ENCODE measurements at regions not wholly inside any gene's neighbourhood (a gene's known extent, or its start where the extent isn't known, plus 50 kb on each side); places are given as distances from the start of the nearest gene placed in this dataset.
A peak's percentile ranks its signal among the peaks of the same experiment; 100 is the strongest.
"Not testable (repeated sequence)": the region's sequence is repeated elsewhere in the genome, so short reads cannot be mapped to it uniquely, and the experiment has no call there.

DNA sequence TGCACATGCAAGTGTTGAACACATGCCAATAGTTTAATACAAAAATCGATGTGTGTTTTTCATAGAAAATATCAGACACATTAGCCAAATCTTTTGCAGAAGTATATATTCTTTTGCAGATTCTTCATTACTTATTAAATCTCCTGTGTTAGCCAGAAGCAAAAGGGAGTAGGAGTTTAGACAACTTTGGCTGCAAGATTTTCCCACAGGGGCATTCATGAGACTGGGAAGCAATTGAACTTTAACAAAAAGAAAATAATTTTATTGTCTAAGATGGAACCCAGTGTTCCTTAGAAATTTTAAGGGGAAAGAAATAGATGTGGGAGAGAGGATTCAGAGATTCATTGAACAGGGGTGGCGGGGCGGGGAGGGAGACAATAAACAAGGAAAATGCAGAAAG is 1336.0 kb downstream of the GATA3 start:
- Mint-ChIP-seq H3K4me1 (no peaks in the 10 kb centered on the region), H3K4me3 (no peak overlapping the region), H3K27me3 (peaks cover 22% of the 10 kb centered on the region), H3K9me3 (no peaks in the 10 kb centered on the region), H3K27ac (no peak overlapping the region)
- DNase-seq (no peak), ATAC-seq (no peak)

DNA sequence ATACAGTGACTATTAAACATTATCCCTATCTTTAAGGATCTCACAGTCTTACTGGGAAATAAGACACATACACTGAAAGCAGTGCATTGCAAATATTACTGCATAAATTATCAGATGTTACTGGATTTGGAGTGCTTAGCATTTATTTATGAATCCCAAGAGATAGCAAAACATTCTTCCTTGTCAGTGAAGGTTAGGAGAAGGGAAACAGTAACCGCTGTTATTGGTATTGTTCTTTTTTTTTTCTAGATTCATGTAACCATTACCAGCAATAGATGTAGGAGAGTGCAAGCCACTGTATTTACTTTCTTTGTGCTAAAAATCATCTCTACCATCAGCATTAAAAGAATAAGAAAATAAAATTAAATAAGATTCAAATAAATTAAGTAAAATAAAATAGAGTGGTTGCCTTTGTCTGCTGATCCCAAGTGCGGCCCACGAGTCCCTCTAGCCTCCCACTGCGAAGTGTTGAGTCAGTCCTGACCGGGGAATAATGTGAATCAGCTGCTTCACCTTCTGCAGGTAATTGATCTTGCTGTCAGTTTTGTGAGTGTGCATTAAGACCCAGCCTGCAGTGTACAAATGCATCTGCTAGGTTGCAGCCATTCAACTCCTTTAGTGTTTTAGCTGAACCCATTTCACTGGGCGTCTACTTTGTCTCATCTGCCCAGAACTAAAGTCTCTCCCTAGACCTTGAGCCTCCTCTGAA is 1344.9 kb downstream of the GATA3 start:
- no peaks in the 10 kb centered on the region for H3K4me1 Mint-ChIP-seq
- no peak for ATAC-seq

DNA sequence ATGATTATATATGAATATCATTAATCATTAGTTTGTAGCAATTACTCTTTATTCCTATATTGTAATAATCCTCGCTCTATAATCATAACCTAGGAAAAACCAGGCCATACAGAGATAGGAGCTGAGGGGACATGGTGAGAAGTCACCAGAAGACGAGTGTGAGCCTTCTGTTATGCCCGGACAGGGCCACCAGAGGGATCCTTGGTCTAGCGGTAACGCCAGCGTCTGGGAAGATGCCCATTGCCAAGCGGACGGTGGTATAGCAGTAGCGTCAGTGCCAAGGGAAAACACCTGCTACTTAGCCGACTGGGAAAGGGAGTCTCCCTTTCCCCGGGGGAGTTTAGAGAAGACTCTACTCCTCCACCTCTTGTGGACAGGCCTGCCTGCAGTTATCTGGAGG is 1347.6 kb downstream of the GATA3 start:
- not testable (repeated sequence) for H3K27ac Mint-ChIP-seq, H3K4me3 Mint-ChIP-seq, DNase-seq, H3K4me1 Mint-ChIP-seq, H3K27me3 Mint-ChIP-seq, ATAC-seq
- peaks cover 7 to 12% of the 10 kb centered on the region in 2 donors for H3K9me3 Mint-ChIP-seq

More for the DNA sequence above, 1344.9 kb downstream of the GATA3 start:
- DNase-seq: no peak
- no peak overlapping the region for H3K4me3 Mint-ChIP-seq
- H3K27me3 Mint-ChIP-seq: peaks cover 27% of the 10 kb centered on the region
- H3K9me3 Mint-ChIP-seq: no peaks in the 10 kb centered on the region
- H3K27ac Mint-ChIP-seq: no peak overlapping the region

DNA sequence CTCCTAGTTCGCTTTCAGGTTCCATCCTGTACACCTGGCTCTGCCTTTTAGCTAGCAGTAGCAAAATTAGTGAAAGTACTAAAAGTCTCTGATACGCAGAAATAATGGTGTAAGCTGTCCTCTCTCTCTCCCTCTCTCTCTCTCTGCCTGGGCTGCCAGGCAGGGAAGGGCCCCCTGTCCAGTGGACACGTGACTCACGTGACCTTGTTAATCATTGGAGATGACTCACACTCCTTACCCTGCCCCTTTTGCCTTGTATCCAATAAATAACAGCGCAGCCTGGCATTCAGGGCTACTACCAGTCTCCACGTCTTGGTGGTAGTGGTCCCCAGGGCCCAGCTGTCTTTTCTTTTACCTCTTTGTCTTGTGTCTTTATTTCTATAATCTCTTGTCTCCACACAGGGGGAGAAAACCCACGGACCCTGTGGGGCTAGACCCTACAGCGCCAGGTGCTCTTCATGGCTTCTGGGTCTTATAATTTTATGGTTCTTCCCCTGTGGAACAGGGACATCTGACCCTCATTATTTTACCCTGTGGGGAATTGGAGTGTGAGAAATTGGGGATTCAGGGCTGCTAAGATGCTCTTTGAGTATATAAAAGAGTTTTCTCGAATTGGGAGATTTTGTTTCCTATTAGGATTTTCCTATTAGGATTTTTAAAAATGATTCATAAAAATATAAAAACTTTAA is 1348.2 kb downstream of the GATA3 start:
- peaks cover 7 to 14% of the 10 kb centered on the region in 2 donors for H3K9me3 Mint-ChIP-seq
- not testable (repeated sequence) for H3K27me3 Mint-ChIP-seq, H3K27ac Mint-ChIP-seq, DNase-seq, H3K4me3 Mint-ChIP-seq, ATAC-seq, H3K4me1 Mint-ChIP-seq

DNA sequence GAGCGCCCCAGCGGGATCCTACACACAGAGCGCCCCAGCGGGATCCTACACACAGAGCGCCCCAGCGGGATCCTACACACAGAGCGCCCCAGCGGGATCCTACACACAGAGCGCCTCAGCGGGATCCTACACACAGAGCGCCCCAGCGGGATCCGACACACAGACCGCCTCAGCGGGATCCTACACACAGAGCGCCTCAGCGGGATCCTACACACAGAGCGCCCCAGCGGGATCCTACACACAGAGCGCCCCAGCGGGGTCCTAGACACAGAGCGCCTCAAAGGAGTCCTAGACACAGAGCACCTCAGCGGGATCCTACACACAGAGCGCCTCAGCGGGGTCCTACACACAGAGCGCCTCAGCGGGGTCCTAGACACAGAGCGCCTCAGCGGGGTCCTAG is 1352.7 kb downstream of the GATA3 start:
- peaks cover 7 to 24% of the 10 kb centered on the region in 2 donors for H3K9me3 Mint-ChIP-seq
- H3K27me3 Mint-ChIP-seq: not testable (repeated sequence)

DNA sequence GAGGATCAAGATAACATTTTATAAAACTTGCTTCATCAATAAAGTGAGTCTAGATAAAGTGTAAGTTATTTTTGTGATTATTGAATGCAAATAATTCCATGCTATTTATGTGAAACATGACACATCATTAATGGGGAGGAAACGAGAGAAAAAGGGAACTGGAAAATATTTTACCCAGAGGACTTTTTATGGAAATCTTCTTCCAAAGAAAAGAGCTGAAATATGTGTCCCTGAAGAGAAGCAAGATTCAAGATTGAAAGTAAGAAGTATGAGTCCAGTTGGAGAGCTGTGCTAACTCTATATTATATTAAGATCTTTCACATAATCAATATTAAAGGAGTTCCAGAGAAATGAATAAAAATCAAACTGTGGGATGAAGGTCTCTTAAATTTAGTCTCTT is 1361.8 kb downstream of the GATA3 start:
- DNase-seq: no peak
- Mint-ChIP-seq H3K27me3 (peaks cover 12% of the 10 kb centered on the region), H3K4me3 (no peak overlapping the region), H3K27ac (no peak overlapping the region), H3K4me1 (no peaks in the 10 kb centered on the region), H3K9me3 (peaks cover 0 to 5% of the 10 kb centered on the region in 2 donors)
- ATAC-seq: no peak

More for the DNA sequence above, 1352.7 kb downstream of the GATA3 start:
- H3K4me1 Mint-ChIP-seq, H3K27ac Mint-ChIP-seq, DNase-seq, H3K4me3 Mint-ChIP-seq, ATAC-seq: not testable (repeated sequence)

DNA sequence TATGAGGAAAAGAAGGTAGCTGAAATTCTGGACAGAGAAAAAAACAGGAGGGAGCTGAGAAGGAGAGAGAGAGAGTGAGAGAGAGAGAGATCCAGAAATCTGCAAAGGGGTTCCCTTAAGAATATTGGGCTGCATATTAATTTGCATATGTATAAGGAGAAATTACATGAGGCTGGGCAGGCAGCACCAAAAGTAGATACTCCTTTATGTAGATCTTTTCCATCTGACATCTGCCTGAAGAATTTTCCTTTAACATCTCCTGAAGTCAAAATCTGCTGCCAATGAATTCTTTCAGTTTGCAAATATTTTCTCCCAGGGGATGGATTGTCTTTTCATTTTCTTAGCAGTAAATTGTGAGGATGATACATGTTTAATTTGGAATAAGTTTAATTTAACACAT is 1365.3 kb downstream of the GATA3 start:
- Mint-ChIP-seq H3K27me3 (peaks cover 13% of the 10 kb centered on the region), H3K9me3 (peaks cover 0 to 5% of the 10 kb centered on the region in 2 donors)
- no peak for ATAC-seq

DNA sequence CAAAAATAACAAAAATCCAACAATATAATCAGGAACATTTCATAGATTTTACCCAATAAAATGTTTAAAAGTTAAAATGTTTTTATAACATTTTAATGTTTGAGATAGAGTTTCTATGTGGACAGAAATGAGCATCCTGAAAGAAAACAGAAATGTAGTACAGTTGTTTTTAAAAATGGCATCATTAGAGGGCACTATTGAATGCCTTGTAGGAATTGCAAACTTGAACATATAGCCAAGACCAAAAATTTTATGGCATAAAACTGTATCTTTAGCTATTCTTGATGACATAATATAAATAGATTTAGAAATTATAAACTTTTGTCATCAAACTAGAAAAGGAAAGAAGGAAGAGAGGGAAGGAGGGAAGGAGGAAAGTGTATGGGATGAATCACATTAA is 1372.7 kb downstream of the GATA3 start:
- H3K4me1 Mint-ChIP-seq: no peaks in the 10 kb centered on the region
- H3K27ac Mint-ChIP-seq: no peak overlapping the region
- DNase-seq: no peak
- H3K9me3 Mint-ChIP-seq: peaks cover 7 to 9% of the 10 kb centered on the region in 2 donors
- peaks cover 9% of the 10 kb centered on the region for H3K27me3 Mint-ChIP-seq
- no peak for ATAC-seq
- H3K4me3 Mint-ChIP-seq: no peak overlapping the region

More for the DNA sequence above, 1365.3 kb downstream of the GATA3 start:
- Mint-ChIP-seq H3K4me1 (no peaks in the 10 kb centered on the region), H3K4me3 (no peak overlapping the region), H3K27ac (no peak overlapping the region)
- DNase-seq: no peak

DNA sequence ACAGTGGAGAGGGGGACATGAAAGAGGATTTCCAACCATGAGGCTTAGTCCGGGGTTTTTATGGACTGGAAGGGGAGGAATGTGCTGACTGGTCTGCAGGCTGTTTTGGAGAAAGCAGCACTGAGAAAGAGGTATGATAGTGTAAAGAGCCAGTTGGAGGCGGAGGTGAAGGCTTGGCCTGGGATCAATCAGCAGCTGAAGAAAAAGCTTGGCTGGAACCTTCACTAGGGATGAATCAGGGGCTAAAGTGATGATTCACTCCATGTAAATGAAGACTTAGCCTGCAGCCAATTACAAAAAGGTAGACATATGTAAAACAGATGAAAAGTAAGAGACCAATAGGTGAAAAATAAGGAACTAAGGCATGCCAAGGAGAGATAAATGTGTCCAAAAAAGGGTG is 1382.6 kb downstream of the GATA3 start:
- Mint-ChIP-seq H3K4me1 (no peaks in the 10 kb centered on the region), H3K27ac (peak overlapping the region in 1 of 2 donors; percentile 0), H3K4me3 (no peak overlapping the region), H3K9me3 (no peaks in the 10 kb centered on the region), H3K27me3 (no peaks in the 10 kb centered on the region)
- DNase-seq (no peak), ATAC-seq (no peak)

DNA sequence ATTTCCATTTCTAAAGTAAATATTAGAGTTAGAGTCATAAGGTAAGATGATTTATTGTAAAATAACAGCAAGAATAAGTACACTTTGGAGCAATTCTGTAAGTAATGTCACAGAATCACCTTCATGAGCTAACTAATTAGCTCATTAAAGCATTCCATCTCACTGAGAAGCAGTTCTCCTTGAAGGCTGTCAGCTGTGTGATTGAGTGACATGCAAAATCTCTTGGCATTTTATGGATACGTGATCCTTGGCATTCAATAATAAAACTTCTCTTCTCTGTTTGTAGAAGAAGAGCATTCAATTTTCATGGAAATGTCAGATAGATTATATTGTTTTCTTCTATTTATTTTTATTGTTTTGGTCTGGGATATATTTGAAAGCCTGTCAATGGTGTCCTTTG is 1389.3 kb downstream of the GATA3 start:
- ATAC-seq (no peak), DNase-seq (no peak)
- Mint-ChIP-seq H3K27ac (no peak overlapping the region), H3K4me3 (no peak overlapping the region), H3K4me1 (no peaks in the 10 kb centered on the region), H3K27me3 (peaks cover 9% of the 10 kb centered on the region), H3K9me3 (no peaks in the 10 kb centered on the region)

DNA sequence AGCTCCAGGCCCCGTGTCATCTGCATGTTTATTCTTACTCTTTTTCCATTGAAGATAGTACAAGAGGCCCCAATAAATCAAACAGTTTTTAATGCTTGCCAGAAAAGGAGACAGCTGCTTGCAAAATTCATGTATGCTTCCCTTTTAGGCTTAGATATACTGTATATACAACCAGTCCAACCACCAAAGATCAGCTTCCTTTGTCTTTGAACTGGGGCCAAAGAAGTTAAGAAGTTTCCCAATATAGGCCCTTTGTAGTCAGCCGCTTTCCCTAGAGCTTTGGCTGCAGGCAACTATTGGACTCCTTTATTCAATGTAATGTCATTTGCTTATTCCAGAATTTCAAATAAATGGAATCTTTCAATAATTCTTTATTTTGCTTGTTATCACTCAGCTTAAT is 1395.0 kb downstream of the GATA3 start:
- ATAC-seq (no peak), DNase-seq (no peak)
- no peaks in the 10 kb centered on the region for H3K4me1 Mint-ChIP-seq
- peaks cover 15 to 17% of the 10 kb centered on the region in 2 donors for H3K9me3 Mint-ChIP-seq
- H3K4me3 Mint-ChIP-seq: no peak overlapping the region
- no peak overlapping the region for H3K27ac Mint-ChIP-seq
- H3K27me3 Mint-ChIP-seq: peaks cover 9% of the 10 kb centered on the region

DNA sequence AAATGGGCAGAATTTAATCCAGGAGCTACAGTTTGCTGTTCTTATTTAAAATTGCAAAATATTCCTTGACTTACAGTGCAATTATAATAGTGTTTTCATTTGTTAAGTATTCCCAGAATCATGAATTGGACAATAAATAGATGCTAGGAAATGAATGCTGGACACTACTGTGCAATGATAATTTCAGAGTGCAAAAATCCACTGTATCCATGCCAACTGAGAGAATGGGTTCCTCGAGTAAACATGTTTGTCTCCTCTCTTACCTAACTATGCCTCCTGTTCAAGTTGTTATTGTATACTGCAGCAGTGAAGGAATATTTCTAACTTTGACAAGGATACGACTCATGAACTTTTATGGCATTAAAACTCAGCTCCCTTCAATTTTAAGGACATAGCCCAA is 1396.3 kb downstream of the GATA3 start:
- Mint-ChIP-seq H3K4me1 (no peaks in the 10 kb centered on the region), H3K27ac (no peak overlapping the region), H3K4me3 (no peak overlapping the region), H3K9me3 (peaks cover 15 to 17% of the 10 kb centered on the region in 2 donors), H3K27me3 (peaks cover 9% of the 10 kb centered on the region)
- DNase-seq: no peak
- ATAC-seq: no peak

DNA sequence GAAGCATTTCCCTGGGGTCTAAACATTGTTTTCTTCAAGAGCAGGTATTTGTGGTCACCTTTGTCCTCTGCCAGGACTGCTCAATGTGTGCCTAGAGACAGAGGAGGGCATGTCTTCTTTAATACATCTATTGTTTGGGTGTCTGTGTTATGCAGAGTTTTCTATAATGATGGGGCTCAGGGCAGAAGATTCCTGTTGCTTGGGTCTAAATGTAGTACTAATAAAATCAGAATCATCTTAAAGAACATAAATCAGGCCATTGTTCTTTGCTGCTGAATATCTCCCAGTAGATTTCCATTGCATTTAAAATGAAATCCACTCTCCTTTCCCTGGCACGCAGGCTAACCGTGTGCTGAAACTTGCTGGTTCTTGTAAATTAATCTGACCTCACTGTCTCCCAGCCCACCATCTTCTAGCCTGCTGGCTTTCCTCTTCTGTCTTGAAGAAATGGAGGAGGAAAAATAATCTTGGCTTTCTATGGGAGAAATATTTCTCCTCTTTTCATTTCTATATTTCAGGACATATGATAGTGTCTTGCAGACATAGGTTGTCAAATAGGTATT is 1396.8 kb downstream of the GATA3 start:
- Mint-ChIP-seq H3K27me3 (peaks cover 9% of the 10 kb centered on the region), H3K9me3 (peaks cover 15 to 17% of the 10 kb centered on the region in 2 donors), H3K4me3 (no peak overlapping the region), H3K27ac (no peak overlapping the region), H3K4me1 (no peaks in the 10 kb centered on the region)
- ATAC-seq: no peak
- DNase-seq: no peak

DNA sequence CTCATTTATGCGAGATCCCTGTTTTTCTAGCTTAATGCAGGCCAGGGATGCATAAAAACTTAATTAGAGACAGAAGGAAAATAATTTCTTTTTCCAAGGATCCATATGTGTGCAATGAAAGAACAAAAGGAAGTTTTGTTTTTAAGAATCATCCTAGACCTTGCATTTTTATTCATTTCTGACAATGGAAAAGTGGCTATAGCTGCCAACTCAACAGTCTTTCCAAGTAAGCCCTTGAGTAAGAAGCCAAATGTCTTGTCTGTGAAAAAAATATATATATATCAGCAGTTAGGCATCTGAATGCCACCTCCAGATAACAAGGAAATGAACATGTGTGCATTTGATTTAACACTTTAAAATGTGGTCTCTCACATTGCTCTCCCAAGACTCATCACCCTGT is 1397.6 kb downstream of the GATA3 start:
- no peak for ATAC-seq

DNA sequence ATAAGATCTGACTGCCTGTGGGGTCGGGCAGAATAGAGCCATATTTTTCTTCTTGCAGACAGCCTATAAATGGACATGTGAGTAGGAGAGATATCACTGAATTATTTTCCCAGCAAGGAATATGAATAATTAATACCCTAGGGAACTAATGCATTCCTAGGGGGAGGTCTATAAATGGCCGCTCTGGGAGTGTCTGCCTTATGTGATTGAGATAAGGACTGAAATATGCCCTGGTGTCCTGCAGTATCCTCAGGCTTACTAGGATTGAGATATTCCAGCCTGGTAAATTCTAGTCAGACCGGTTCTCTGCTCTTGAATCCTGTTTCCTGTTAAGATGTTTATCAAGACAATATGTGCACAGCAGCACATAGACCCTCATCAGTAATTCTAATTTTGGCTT is 1399.4 kb downstream of the GATA3 start:
- ATAC-seq, H3K27ac Mint-ChIP-seq, H3K4me1 Mint-ChIP-seq, H3K4me3 Mint-ChIP-seq, H3K27me3 Mint-ChIP-seq, DNase-seq: not testable (repeated sequence)
- peaks cover 15 to 17% of the 10 kb centered on the region in 2 donors for H3K9me3 Mint-ChIP-seq

More for the DNA sequence above, 1397.6 kb downstream of the GATA3 start:
- Mint-ChIP-seq H3K4me3 (no peak overlapping the region), H3K9me3 (peaks cover 15 to 17% of the 10 kb centered on the region in 2 donors), H3K27ac (no peak overlapping the region), H3K4me1 (no peaks in the 10 kb centered on the region), H3K27me3 (peaks cover 9% of the 10 kb centered on the region)
- no peak for DNase-seq

DNA sequence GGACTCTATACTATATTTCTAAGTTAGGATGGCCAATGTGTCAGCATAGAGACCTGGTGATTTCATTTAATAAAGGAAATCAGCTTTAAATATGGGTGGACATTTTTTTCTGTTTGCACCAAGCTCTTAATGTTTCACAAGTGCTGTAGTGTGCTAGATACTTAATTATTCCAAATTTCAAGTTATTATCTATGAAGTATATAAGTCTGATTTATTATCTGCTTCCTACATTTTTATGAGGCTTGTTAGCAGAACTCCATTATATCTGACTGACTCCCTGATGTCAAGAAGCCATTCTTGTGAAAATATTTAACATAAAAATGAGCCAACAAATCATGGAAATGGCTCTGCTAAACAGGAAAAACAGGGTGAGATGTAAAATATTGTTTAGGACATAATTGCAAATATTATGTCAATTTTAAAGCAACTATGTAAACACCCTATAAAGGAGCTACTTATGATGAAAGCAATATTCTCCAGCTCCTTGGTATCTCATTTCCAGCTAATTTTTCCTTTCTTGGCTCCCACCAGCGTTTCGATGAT is 1415.2 kb downstream of the GATA3 start:
- no peak overlapping the region for H3K4me3 Mint-ChIP-seq
- ATAC-seq: no peak
- H3K4me1 Mint-ChIP-seq: no peaks in the 10 kb centered on the region
- no peaks in the 10 kb centered on the region for H3K9me3 Mint-ChIP-seq
- no peak for DNase-seq
- no peak overlapping the region for H3K27ac Mint-ChIP-seq
- peaks cover 8% of the 10 kb centered on the region for H3K27me3 Mint-ChIP-seq
